IgD-negative memory B cell (primary cell): ENCODE measurements at regions not wholly inside any gene's neighbourhood (a gene's known extent, or its start where the extent isn't known, plus 50 kb on each side); places are given as distances from the start of the nearest gene placed in this dataset.

Experiments
- H3K27ac Mint-ChIP-seq, 3 donors: one replicate each; pipeline ENCODE4 v1.8.0; 2020 to 2022; ENCODE audit warnings: mild to moderate bottlenecking in 3 of 3, mixed read lengths in 3 of 3, moderate library complexity in 1 of 3
- H3K27me3 Mint-ChIP-seq: one replicate; pipeline ENCODE4 v1.8.0; 2021; ENCODE audit warnings: mixed read lengths
- H3K36me3 Mint-ChIP-seq: one replicate; pipeline ENCODE4 v1.8.0; 2020; ENCODE audit warnings: mild to moderate bottlenecking, mixed read lengths
- H3K4me1 Mint-ChIP-seq, 3 donors: one replicate each; pipeline ENCODE4 v1.8.0; 2020 to 2022; ENCODE audit warnings: mixed read lengths in 3 of 3, mild to moderate bottlenecking in 1 of 3
- H3K4me3 Mint-ChIP-seq, 4 donors: one replicate each; pipeline ENCODE4 v1.8.0; 2020 to 2022; ENCODE audit warnings: mild to moderate bottlenecking in 4 of 4, mixed read lengths in 4 of 4, moderate library complexity in 3 of 4
- H3K9me3 Mint-ChIP-seq, 3 donors: one replicate each; pipeline ENCODE4 v1.8.0; 2020 to 2021; ENCODE audit warnings: mixed read lengths in 3 of 3, mild to moderate bottlenecking in 1 of 3

DNA sequence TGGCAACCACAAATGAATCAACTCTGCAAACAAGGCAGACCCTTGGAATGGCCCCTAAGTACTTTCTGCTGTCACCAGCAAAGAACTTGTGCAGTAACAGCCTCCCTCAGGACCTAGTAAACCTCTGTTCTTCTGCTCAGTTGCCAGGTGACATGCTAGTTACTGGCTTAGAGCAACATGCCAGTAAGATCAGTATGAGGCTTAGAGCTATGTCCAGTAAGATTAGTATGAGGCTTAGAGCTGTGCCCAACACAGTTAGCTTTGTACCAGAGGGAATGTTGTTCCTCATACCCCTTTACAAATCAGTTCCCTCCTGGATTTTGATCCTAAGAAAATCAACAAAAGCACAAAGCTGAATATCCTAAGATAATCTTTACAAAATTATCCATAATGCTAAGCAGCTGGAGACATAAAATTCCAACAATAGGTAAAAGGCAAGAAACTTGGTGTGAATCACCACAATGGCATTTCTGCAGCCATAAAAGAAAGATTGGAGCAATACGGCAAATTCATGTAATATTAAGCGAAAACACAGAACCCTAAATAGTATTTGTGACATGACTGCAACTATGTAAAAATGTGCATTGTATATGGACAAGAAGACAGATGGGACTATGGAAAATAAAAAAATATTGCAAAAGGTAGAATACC is 107.3 kb upstream of the LPP start:
- Mint-ChIP-seq H3K36me3 (no peaks in the 10 kb centered on the region), H3K27me3 (peaks cover 8% of the 10 kb centered on the region), H3K4me3 (no peak overlapping the region), H3K4me1 (peaks cover 5 to 11% (median 6%) of the 10 kb centered on the region in 3 donors), H3K27ac (no peak overlapping the region), H3K9me3 (no peaks in the 10 kb centered on the region)

GRCh38 chr3:188047536-188047935 is 106.4 kb upstream of the LPP start:
- Mint-ChIP-seq H3K4me1 (peaks cover 5 to 11% (median 6%) of the 10 kb centered on the region in 3 donors), H3K9me3 (no peaks in the 10 kb centered on the region), H3K36me3 (no peaks in the 10 kb centered on the region), H3K4me3 (no peak overlapping the region), H3K27ac (no peak overlapping the region), H3K27me3 (peaks cover 9% of the 10 kb centered on the region)

GRCh38 chr3:188049606-188050530 is 104.1 kb upstream of the LPP start:
- H3K4me3 Mint-ChIP-seq, result peak overlapping the region in 1 of 4 donors; percentile 68
- peaks cover 9% of the 10 kb centered on the region for H3K27me3 Mint-ChIP-seq
- no peaks in the 10 kb centered on the region for H3K9me3 Mint-ChIP-seq
- no peak overlapping the region for H3K27ac Mint-ChIP-seq
- peaks cover 5 to 11% (median 6%) of the 10 kb centered on the region in 3 donors for H3K4me1 Mint-ChIP-seq
- no peaks in the 10 kb centered on the region for H3K36me3 Mint-ChIP-seq

DNA sequence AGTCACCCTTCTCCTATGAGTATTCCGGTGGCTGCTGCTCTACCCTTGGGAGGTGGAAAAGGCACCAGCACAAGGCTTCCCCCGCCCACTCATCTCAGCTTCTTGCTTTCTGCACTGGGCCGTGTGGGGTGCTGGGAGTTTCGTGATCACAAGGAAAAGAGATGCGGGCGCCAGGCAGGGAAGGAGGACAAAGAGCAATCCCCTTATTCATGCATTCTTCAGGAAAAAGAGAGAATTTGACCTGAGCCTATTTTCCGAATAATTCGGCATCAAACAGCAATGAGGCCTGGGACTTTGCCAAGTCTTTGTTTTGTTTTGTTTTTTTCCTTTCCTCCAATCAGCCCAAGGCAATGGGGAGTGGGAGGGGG is 102.2 kb upstream of the LPP start:
- H3K4me3 Mint-ChIP-seq, result no peak overlapping the region
- peaks cover 5 to 11% (median 6%) of the 10 kb centered on the region in 3 donors for H3K4me1 Mint-ChIP-seq
- peaks cover 9% of the 10 kb centered on the region for H3K27me3 Mint-ChIP-seq
- H3K9me3 Mint-ChIP-seq, result no peaks in the 10 kb centered on the region
- no peaks in the 10 kb centered on the region for H3K36me3 Mint-ChIP-seq
- no peak overlapping the region for H3K27ac Mint-ChIP-seq

DNA sequence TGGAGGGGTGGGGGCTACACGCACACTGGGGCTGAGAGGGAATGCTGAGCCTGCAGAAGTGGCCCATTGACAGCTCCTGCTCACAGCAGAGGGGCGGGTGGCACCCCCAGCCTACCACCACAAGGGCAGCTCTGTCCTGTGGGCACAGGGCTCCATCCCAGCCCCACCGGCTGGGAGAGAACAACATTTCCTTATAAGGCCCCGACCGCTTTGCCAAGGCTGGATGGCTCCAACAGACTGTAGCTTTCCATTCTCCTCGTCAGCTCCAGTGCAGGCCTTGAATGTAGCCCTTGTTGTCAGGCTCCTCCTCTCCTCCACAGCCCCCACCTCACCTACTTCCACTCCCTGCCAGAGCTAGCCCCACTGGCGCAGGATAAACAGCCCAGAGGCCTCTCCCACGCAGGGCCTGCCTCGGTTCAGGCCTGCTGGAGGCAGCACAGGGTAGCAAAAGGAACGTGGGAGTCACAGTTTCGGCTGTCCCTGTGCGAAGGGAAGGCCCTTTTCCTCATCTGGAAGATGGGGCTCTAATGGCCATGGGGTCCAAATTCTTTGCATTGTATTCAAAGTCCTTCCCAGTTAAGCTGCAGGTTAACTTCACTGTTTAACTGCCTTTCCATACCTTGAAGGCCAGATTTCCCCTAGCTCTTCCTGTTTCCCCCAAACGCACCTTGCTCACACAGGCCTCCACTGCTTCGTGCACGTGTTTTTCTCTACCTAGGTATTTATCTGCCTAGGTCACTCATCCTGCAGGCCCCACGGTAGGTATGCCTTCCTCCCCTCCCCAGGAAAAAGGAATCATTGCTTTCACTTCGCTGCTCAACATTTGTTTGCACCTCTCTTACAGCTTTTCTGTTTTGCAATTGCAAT is 101.6 kb upstream of the LPP start:
- Mint-ChIP-seq H3K36me3 (no peaks in the 10 kb centered on the region), H3K27ac (peak overlapping the region in 1 of 3 donors; percentile 55), H3K4me1 (peaks cover 5 to 11% (median 6%) of the 10 kb centered on the region in 3 donors), H3K27me3 (peaks cover 7% of the 10 kb centered on the region), H3K4me3 (no peak overlapping the region), H3K9me3 (no peaks in the 10 kb centered on the region)

DNA sequence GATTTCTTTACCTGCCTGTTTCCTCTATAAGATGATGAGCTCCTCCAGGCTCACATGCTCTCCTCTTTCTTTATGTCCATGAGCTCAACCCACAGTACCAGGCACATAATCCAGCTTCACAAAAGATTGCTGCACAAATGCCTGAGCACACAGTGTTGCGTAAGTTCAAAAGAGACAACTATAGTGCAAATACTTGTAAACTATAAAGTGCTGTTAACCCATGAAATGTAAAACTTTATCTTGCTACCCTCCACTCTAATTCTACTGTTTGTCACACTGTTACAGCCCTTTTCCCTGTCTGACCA is 101.0 kb upstream of the LPP start:
- Mint-ChIP-seq H3K4me3 (no peak overlapping the region), H3K36me3 (no peaks in the 10 kb centered on the region), H3K27ac (peak overlapping the region in 1 of 3 donors; percentile 55), H3K4me1 (peaks cover 5 to 11% (median 6%) of the 10 kb centered on the region in 3 donors), H3K9me3 (no peaks in the 10 kb centered on the region), H3K27me3 (peaks cover 7% of the 10 kb centered on the region)

GRCh38 chr3:188053710-188054380 is 100.1 kb upstream of the LPP start:
- Mint-ChIP-seq H3K4me1 (peaks cover 5 to 11% (median 6%) of the 10 kb centered on the region in 3 donors), H3K36me3 (no peaks in the 10 kb centered on the region), H3K27me3 (peaks cover 7% of the 10 kb centered on the region), H3K27ac (no peak overlapping the region), H3K9me3 (no peaks in the 10 kb centered on the region), H3K4me3 (no peak overlapping the region)

DNA sequence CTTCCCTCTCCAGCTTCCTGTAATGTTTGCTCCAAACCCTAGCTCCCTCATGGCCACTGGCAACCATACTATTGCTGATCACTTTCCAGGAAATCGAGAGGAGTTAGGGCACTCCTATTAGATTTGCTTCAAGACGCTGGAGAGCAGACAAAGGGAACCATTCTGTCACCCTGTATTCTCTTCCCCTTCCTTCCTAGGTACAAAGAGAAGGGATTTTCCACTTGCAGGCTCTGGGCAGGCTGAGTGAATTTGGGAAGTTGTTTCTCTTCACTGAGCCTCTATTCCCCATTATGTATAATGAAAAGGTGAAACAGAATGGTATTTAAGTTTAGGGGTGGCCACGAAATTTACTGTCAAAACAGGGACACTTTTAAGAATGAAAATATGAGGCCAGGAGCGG is 99.4 kb upstream of the LPP start:
- no peak overlapping the region for H3K4me3 Mint-ChIP-seq
- peaks cover 7% of the 10 kb centered on the region for H3K27me3 Mint-ChIP-seq
- H3K36me3 Mint-ChIP-seq, result no peaks in the 10 kb centered on the region
- H3K4me1 Mint-ChIP-seq, result peaks cover 4 to 10% (median 5%) of the 10 kb centered on the region in 3 donors
- H3K9me3 Mint-ChIP-seq, result no peaks in the 10 kb centered on the region
- no peak overlapping the region for H3K27ac Mint-ChIP-seq

GRCh38 chr3:188055388-188055787 is 98.6 kb upstream of the LPP start:
- no peaks in the 10 kb centered on the region for H3K36me3 Mint-ChIP-seq
- no peak overlapping the region for H3K4me3 Mint-ChIP-seq
- H3K27me3 Mint-ChIP-seq, result peaks cover 3% of the 10 kb centered on the region
- peaks cover 0 to 1% (median under 1%) of the 10 kb centered on the region in 3 donors for H3K4me1 Mint-ChIP-seq
- H3K27ac Mint-ChIP-seq, result no peak overlapping the region
- H3K9me3 Mint-ChIP-seq, result no peaks in the 10 kb centered on the region

GRCh38 chr3:188057124-188057523 is 96.8 kb upstream of the LPP start:
- Mint-ChIP-seq H3K4me1 (peaks cover 0 to 6% (median 5%) of the 10 kb centered on the region in 3 donors), H3K9me3 (no peaks in the 10 kb centered on the region), H3K36me3 (no peaks in the 10 kb centered on the region), H3K4me3 (no peak overlapping the region), H3K27me3 (no peaks in the 10 kb centered on the region), H3K27ac (no peak overlapping the region)

DNA sequence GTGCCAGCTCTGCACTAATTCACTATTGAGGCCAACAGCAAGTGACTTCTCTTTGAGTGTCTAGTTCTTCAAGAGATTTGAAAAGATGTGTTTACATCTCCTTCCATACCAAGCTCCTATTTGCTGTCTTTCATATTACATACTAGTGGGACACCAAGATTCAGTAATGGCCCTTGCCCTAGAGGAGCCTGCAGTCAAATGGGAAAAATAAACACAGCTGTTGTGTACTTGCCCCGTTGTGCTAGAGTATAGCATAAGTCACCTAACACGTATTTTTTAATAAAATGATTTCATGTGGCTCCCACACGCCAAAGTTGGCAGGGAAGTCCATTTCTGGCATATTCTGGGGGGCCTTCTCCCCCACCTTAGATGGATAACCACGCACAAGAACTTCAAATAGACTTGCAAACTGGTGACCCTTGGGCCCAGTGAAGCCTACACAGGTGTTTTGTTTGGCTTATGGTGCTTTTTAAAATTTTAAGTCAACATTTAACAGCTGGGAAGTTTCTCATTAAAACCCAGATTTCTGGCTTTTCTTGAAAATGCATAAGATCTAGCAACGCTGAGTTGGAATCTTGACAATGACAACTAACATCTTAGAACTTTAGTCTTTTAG is 95.3 kb upstream of the LPP start:
- Mint-ChIP-seq H3K27ac (no peak overlapping the region), H3K4me3 (no peak overlapping the region), H3K9me3 (no peaks in the 10 kb centered on the region), H3K36me3 (no peaks in the 10 kb centered on the region), H3K4me1 (peaks cover 0 to 6% (median 5%) of the 10 kb centered on the region in 3 donors), H3K27me3 (no peaks in the 10 kb centered on the region)

DNA sequence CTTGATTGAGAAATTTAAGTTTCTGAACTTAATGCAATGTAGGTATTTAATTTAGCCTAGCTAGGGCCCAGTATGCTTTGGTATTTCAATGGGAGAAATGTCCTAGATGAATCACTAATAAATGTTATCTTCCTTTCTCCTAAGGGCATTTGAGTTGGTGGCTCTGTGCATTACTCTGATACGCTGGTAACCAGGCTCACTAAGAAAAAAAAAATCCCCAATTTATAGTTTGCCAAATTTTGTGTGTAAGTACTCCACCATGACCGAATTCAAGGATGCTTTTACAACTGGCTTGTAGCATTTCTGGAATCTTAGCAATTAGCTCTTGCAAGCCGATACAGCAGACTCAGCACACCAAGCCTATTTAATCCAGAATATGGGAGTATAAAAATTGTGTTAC is 94.6 kb upstream of the LPP start:
- Mint-ChIP-seq H3K27me3 (no peaks in the 10 kb centered on the region), H3K27ac (no peak overlapping the region), H3K36me3 (no peaks in the 10 kb centered on the region), H3K4me1 (peaks cover 0 to 6% (median 5%) of the 10 kb centered on the region in 3 donors), H3K9me3 (no peaks in the 10 kb centered on the region), H3K4me3 (no peak overlapping the region)

- Mint-ChIP-seq H3K4me3 (no peak overlapping the region), H3K36me3 (no peaks in the 10 kb centered on the region), H3K27me3 (no peaks in the 10 kb centered on the region), H3K4me1 (peaks cover 0 to 6% (median 5%) of the 10 kb centered on the region in 3 donors), H3K9me3 (no peaks in the 10 kb centered on the region), H3K27ac (no peak overlapping the region)
These were observed 93.6 kb upstream of the LPP start for GRCh38 chr3:188060264-188060835.
